Type B pancreatic cell (in vitro differentiated cells): ENCODE measurements at regions not wholly inside any gene's neighbourhood (a gene's known extent, or its start where the extent isn't known, plus 50 kb on each side); places are given as distances from the start of the nearest gene placed in this dataset.

ENCODE experiments used
- DNase-seq: peaks from one replicate; pipeline ENCODE4 v3.0.0; 2021; ENCODE audit warnings: mixed read lengths; ENCODE audit not compliant: unreplicated experiment; ENCODE audit errors: extremely low spot score
- H3K27ac Mint-ChIP-seq: 2 replicates; pipeline ENCODE4 v1.8.0; 2021; ENCODE audit warnings: mild to moderate bottlenecking, mixed read lengths
- H3K27me3 Mint-ChIP-seq: 2 replicates; pipeline ENCODE4 v1.8.0; 2021; ENCODE audit warnings: mixed read lengths
- H3K36me3 Mint-ChIP-seq: 2 replicates; pipeline ENCODE4 v1.8.0; 2021; ENCODE audit warnings: mixed read lengths
- H3K4me1 Mint-ChIP-seq: one replicate; pipeline ENCODE4 v1.8.0; 2021; ENCODE audit warnings: mixed read lengths; ENCODE audit not compliant: unreplicated experiment
- H3K4me3 Mint-ChIP-seq: 2 replicates; pipeline ENCODE4 v1.8.0; 2021; ENCODE audit warnings: mild to moderate bottlenecking, mixed read lengths
- H3K9me3 Mint-ChIP-seq: 2 replicates; pipeline ENCODE4 v1.8.0; 2021; ENCODE audit warnings: mixed read lengths
- TF ChIP-seq, protein P1 (sequence below): fragments of 200-600 bp; sonication (generic); conservative IDR thresholded peaks from 2 replicates; pipeline ENCODE4 v1.5.0; 2021; ENCODE audit warnings: antibody characterized with exemption, mild to moderate bottlenecking

GRCh38 chr18:54503131-54503894, 87.7 kb upstream of the DYNAP start:
- TF ChIP-seq, protein P1, sequence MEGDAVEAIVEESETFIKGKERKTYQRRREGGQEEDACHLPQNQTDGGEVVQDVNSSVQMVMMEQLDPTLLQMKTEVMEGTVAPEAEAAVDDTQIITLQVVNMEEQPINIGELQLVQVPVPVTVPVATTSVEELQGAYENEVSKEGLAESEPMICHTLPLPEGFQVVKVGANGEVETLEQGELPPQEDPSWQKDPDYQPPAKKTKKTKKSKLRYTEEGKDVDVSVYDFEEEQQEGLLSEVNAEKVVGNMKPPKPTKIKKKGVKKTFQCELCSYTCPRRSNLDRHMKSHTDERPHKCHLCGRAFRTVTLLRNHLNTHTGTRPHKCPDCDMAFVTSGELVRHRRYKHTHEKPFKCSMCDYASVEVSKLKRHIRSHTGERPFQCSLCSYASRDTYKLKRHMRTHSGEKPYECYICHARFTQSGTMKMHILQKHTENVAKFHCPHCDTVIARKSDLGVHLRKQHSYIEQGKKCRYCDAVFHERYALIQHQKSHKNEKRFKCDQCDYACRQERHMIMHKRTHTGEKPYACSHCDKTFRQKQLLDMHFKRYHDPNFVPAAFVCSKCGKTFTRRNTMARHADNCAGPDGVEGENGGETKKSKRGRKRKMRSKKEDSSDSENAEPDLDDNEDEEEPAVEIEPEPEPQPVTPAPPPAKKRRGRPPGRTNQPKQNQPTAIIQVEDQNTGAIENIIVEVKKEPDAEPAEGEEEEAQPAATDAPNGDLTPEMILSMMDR, result no peak
- H3K27ac Mint-ChIP-seq, result no peak overlapping the region

DNA sequence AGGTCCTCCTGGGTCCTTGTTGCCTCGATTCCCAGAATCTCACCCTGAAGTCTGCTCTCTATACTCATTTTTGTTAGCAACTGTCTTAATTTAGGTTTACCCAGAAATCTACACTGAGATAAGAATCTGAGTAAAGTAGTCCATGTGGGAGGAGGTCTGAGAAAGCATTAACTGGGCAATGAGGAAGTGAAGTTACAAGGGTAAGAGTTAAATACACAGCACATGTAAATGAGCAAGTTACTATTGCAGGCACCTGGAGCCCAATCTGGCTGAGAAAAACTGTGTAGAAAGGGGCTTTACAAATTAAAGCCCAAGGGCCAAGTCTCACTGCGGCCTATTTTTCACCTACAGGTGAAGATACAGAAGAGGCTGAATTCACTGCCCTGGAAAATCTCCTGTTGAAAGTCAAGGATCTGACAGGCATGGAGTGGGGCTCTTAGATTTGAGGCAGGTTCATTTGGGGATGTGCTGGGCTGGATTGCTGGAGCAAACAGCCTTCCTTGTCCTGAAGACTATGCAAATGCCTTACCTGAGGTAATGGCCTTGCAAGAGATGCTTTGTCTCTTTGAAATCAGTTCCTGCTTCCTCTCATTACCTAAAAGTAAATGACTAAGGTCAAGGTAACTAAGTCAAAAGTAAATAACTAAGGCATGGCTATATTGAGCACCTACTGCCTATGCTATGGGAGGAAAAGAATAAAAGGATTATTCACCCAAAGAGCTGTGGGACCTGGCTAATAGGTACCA, 84.4 kb upstream of the DYNAP start:
- Mint-ChIP-seq H3K4me1 (no peaks in the 10 kb centered on the region), H3K9me3 (no peaks in the 10 kb centered on the region), H3K27me3 (peaks cover 3% of the 10 kb centered on the region), H3K36me3 (no peaks in the 10 kb centered on the region), H3K27ac (no peak overlapping the region), H3K4me3 (no peak overlapping the region)
- TF ChIP-seq, protein P1, result no peak
- no peak for DNase-seq

More at GRCh38 chr18:54503131-54503894, 87.7 kb upstream of the DYNAP start:
- H3K4me1 Mint-ChIP-seq, result no peaks in the 10 kb centered on the region
- no peaks in the 10 kb centered on the region for H3K9me3 Mint-ChIP-seq
- no peak overlapping the region for H3K4me3 Mint-ChIP-seq
- H3K36me3 Mint-ChIP-seq, result no peaks in the 10 kb centered on the region
- DNase-seq, result no peak
- peaks cover 3% of the 10 kb centered on the region for H3K27me3 Mint-ChIP-seq

GRCh38 chr18:54509793-54510192, 81.3 kb upstream of the DYNAP start:
- no peaks in the 10 kb centered on the region for H3K9me3 Mint-ChIP-seq
- no peak for DNase-seq
- no peak overlapping the region for H3K4me3 Mint-ChIP-seq
- no peak overlapping the region for H3K27ac Mint-ChIP-seq
- no peaks in the 10 kb centered on the region for H3K36me3 Mint-ChIP-seq
- peaks cover 7% of the 10 kb centered on the region for H3K27me3 Mint-ChIP-seq
- H3K4me1 Mint-ChIP-seq, result no peaks in the 10 kb centered on the region
- TF ChIP-seq, protein P1, result no peak

DNA sequence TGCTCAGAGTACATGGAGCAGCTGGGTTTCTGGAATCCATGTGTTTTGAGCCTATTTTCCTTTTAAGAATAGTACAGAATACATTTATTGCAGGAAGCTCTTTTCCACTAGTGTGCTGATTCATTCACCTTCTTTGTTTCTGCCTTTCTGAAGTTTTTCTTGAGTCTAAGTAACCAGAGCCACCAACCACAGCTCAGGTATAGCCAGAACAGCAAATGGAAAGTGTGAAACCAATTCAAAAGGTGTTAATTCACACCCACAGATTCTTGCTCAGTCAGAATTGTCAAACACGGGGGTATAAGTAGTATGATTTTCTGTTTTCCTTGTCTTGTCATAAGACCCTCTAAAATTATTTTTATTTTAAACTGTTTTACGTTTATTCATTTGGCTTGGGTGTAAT, 75.9 kb upstream of the DYNAP start:
- Mint-ChIP-seq H3K36me3 (no peaks in the 10 kb centered on the region), H3K9me3 (no peaks in the 10 kb centered on the region), H3K4me3 (no peak overlapping the region), H3K27me3 (peaks cover 5% of the 10 kb centered on the region), H3K4me1 (no peaks in the 10 kb centered on the region), H3K27ac (no peak overlapping the region)
- no peak for DNase-seq
- TF ChIP-seq, protein P1, result no peak

DNA sequence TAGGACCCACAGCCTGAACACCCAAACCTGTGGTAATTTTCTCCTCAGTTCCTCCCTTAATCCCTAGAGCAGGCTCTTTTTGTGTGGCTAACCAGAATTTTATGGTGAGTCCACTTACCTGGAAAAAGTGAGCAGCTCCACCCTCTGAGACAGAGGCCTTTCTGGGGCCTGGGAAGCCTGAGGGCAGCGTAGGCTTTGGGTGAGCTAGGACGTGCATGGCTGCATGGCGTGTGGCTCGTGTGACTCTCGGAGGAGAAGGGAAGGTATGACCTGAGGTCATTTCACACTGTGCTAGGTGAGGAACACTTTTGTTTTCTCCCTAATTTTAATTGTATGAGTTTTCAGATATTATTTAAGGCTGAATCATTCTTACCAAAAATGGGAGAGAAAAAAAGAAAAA, 73.5 kb upstream of the DYNAP start:
- H3K36me3 Mint-ChIP-seq, result no peaks in the 10 kb centered on the region
- no peak overlapping the region for H3K27ac Mint-ChIP-seq
- no peak for DNase-seq
- no peak overlapping the region for H3K4me3 Mint-ChIP-seq
- H3K4me1 Mint-ChIP-seq, result no peaks in the 10 kb centered on the region
- TF ChIP-seq, protein P1, result no peak
- H3K9me3 Mint-ChIP-seq, result no peaks in the 10 kb centered on the region
- H3K27me3 Mint-ChIP-seq, result no peaks in the 10 kb centered on the region
